Activated CD8-positive, alpha-beta T cell treated with anti-CD3 and anti-CD28 coated beads for 36 hours (primary cell): ENCODE measurements at regions not wholly inside any gene's neighbourhood (a gene's known extent, or its start where the extent isn't known, plus 50 kb on each side); places are given as distances from the start of the nearest gene placed in this dataset.

Experiments used
- ATAC-seq: fragments of 200-7000 bp; cut with Tn5 transposase; one replicate; pipeline ENCODE4 v1.10.0; 2021; ENCODE audit warnings: mild to moderate bottlenecking, moderate library complexity
- CTCF ChIA-PET: fragments of 350-600 bp; sonication (Branson Sonifier 250); formaldehyde crosslinking; loops from one replicate; lab custom pipeline; 2021; ENCODE audit warnings: antibody characterized with exemption; lab: Charles Lee
- POLR2A ChIA-PET: fragments of 350-600 bp; sonication (Branson Sonifier 250); formaldehyde crosslinking; loops from one replicate; lab custom pipeline; 2021; ENCODE audit warnings: antibody characterized with exemption; lab: Charles Lee
- DNase-seq: peaks from one replicate; pipeline ENCODE4 v3.0.0-alpha.2; 2020
- H3K27ac Mint-ChIP-seq: one replicate; pipeline ENCODE4 v1.8.0; 2021; ENCODE audit warnings: mild to moderate bottlenecking, mixed read lengths
- H3K27me3 Mint-ChIP-seq: one replicate; pipeline ENCODE4 v1.8.0; 2021; ENCODE audit warnings: mixed read lengths
- H3K36me3 Mint-ChIP-seq: one replicate; pipeline ENCODE4 v1.8.0; 2021; ENCODE audit warnings: low read depth, mixed read lengths
- H3K4me1 Mint-ChIP-seq: one replicate; pipeline ENCODE4 v1.8.0; 2021; ENCODE audit warnings: low read depth, mixed read lengths
- H3K4me3 Mint-ChIP-seq: one replicate; pipeline ENCODE4 v1.8.0; 2021; ENCODE audit warnings: mild to moderate bottlenecking, moderate library complexity, mixed read lengths
- H3K9me3 Mint-ChIP-seq: one replicate; pipeline ENCODE4 v1.8.0; 2021; ENCODE audit warnings: mixed read lengths
- CTCF ChIP-seq: fragments of 200-600 bp; IDR thresholded peaks from one replicate; pipeline ENCODE4 v1.8.0; 2022; ENCODE audit warnings: antibody characterized with exemption, mild to moderate bottlenecking
- intact Hi-C: fragments of 100-400 bp; cut with micrococcal nuclease; formaldehyde crosslinking; loops from one replicate; pipeline ENCODE4 v1.10.0; 2022

GRCh38 chr20:22818636-22819035 lies 216.5 kb upstream of the SSTR4 start:
- DNase-seq, result no peak
- Mint-ChIP-seq H3K4me1 (no peaks in the 10 kb centered on the region), H3K36me3 (no peaks in the 10 kb centered on the region), H3K4me3 (no peak overlapping the region), H3K27ac (no peak overlapping the region), H3K27me3 (peaks cover 3% of the 10 kb centered on the region), H3K9me3 (no peaks in the 10 kb centered on the region)
- intact Hi-C loops, result no loop called here
- POLR2A ChIA-PET, result no interaction called here
- TF ChIP-seq CTCF, result no peak
- CTCF ChIA-PET, result no interaction called here
- no peak for ATAC-seq

- no peaks in the 10 kb centered on the region for H3K9me3 Mint-ChIP-seq
- peaks cover 3% of the 10 kb centered on the region for H3K27me3 Mint-ChIP-seq
- DNase-seq, result no peak
- ChIA-PET POLR2A (no interaction called here), CTCF (no interaction called here)
- H3K27ac Mint-ChIP-seq, result no peak overlapping the region
- H3K4me3 Mint-ChIP-seq, result no peak overlapping the region
- no peak for TF ChIP-seq CTCF
- H3K36me3 Mint-ChIP-seq, result no peaks in the 10 kb centered on the region
- no peaks in the 10 kb centered on the region for H3K4me1 Mint-ChIP-seq
- no peak for ATAC-seq
- intact Hi-C loops, result no loop called here
Measured at GRCh38 chr20:22819112-22819511, 216.0 kb upstream of the SSTR4 start.

GRCh38 chr20:22819784-22820183 lies 215.3 kb upstream of the SSTR4 start:
- ChIA-PET CTCF (no interaction called here), POLR2A (no interaction called here)
- no peak overlapping the region for H3K4me3 Mint-ChIP-seq
- TF ChIP-seq CTCF, result no peak
- H3K36me3 Mint-ChIP-seq, result no peaks in the 10 kb centered on the region
- H3K27me3 Mint-ChIP-seq, result peaks cover 3% of the 10 kb centered on the region
- ATAC-seq (no peak), DNase-seq (no peak)
- no peak overlapping the region for H3K27ac Mint-ChIP-seq
- intact Hi-C loops, result no loop called here
- no peaks in the 10 kb centered on the region for H3K4me1 Mint-ChIP-seq
- H3K9me3 Mint-ChIP-seq, result no peaks in the 10 kb centered on the region

- Mint-ChIP-seq H3K36me3 (no peaks in the 10 kb centered on the region), H3K4me1 (no peaks in the 10 kb centered on the region)
- no peak for TF ChIP-seq CTCF
Measured at GRCh38 chr20:22821081-22821727, 213.9 kb upstream of the SSTR4 start.

GRCh38 chr20:22821796-22822195 lies 213.3 kb upstream of the SSTR4 start:
- Mint-ChIP-seq H3K27ac (no peak overlapping the region), H3K27me3 (no peaks in the 10 kb centered on the region)

More at GRCh38 chr20:22821081-22821727, 213.9 kb upstream of the SSTR4 start:
- no peak for ATAC-seq
- ChIA-PET POLR2A (no interaction called here), CTCF (no interaction called here)
- Mint-ChIP-seq H3K27ac (no peak overlapping the region), H3K4me3 (no peak overlapping the region), H3K9me3 (no peaks in the 10 kb centered on the region), H3K27me3 (no peaks in the 10 kb centered on the region)
- no peak for DNase-seq
- intact Hi-C loops, result no loop called here

More at GRCh38 chr20:22821796-22822195, 213.3 kb upstream of the SSTR4 start:
- Mint-ChIP-seq H3K4me3 (no peak overlapping the region), H3K4me1 (no peaks in the 10 kb centered on the region), H3K9me3 (no peaks in the 10 kb centered on the region), H3K36me3 (no peaks in the 10 kb centered on the region)
- no peak for ATAC-seq
- TF ChIP-seq CTCF, result no peak
- intact Hi-C loops, result no loop called here
- ChIA-PET POLR2A (no interaction called here), CTCF (no interaction called here)
- DNase-seq, result no peak
